GM19468 (cell line): ENCODE measurements at regions not wholly inside any gene's neighbourhood (a gene's known extent, or its start where the extent isn't known, plus 50 kb on each side); places are given as distances from the start of the nearest gene placed in this dataset.
"Not testable (repeated sequence)": the region's sequence is repeated elsewhere in the genome, so short reads cannot be mapped to it uniquely, and the experiment has no call there.

ENCODE experiments used
- ATAC-seq: cut with Tn5 transposase; IDR thresholded peaks from one replicate; pipeline ENCODE4 v1.9.1; 2021; ENCODE audit warnings: mild to moderate bottlenecking, moderate library complexity, moderate number of reproducible peaks; ENCODE audit not compliant: unreplicated experiment; ENCODE audit errors: extremely low read depth

DNA sequence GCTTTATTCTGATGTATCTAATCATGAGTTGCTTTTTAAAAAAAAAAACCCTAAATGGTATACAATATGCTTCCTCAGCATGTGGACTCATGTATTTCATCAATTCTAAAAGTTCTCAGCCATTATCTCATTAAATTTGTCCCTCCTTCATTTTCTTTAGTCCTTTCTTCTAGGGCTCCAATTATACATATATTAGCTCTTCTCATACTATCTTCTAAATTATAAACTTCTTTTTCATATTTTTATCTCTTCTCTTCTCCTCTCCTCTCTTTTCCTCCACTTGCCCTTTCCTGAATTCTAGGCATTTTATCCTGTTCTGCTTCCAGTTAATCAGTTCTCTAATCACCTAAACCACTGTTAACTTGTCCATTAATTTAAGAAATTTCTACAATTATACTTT lies 55.0 kb upstream of the IL33 start:
- no peak for ATAC-seq

DNA sequence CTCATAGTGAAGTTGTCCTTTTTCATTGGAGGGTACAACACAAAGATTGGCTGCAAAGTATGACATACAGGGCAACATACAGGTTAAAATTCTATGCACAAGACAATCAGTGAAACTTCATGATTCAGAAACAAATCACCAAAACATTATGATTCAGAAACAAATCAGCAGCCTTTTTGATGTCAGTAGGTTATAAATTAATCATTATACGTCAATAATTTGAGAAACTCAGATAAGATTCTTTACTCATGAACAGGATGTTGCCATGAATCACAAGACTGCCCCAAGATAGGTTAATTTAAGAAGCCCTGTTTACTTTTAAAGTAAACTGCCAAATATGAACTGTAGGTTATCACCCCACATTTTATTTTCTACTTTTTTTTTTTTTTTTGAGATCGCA lies 62.2 kb upstream of the IL33 start:
- no peak for ATAC-seq

DNA sequence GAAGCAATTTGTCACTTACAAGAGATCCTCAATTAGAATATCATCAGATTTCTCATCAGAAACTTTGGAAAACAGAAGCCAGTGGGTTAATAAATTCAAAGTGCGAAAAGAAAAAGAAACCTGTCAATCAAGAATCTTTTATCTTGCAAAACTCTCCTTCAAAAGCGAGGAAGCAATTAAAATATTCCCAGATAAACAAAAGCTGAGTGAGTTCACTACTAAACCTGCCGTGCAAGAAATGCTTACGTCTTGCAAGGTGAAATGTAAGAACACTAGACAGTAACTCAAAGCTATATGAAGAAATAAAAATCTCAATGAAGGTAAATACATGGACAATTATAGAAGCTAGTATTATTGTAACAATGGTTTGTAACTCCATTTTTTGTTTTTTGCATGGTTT lies 62.8 kb upstream of the IL33 start:
- ATAC-seq: no peak

DNA sequence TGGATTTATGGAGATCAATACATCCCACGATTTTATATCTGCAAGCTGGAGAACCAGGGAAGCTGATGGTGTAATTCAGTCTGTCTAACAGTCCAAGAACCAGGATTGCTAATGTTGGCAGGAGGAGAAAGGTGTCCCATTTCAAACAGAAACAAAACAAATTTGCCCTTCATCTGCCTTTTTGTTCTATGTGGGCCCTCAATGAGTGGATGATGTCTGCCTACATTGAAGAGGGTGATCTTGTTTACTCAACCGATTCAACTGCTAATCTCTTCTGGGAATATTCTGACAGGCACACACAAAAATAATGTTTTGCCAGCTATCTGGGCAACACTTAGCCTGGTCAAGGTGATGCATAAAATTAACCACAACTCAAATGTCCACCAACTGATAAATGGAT lies 65.1 kb upstream of the IL33 start:
- no peak for ATAC-seq

DNA sequence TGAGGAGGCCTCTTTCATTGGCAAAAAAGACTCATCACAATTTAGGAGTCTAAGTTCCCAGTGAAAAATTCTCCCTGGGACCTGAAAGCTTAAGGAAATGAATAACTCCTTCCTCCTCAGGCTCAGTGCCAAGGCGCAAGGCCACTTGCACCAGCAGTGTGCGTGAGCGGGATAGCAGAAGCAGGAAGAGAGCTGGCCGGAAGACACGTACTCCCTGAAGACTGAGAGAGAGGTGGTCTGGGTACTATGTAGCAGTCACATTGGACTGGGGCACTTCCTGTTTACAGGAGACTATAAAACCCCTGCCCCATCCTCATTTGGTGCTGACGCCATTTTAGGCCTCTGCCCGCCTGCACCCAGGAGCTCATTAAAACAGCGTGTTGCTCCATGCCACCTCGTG lies 66.3 kb upstream of the IL33 start:
- ATAC-seq: no peak

DNA sequence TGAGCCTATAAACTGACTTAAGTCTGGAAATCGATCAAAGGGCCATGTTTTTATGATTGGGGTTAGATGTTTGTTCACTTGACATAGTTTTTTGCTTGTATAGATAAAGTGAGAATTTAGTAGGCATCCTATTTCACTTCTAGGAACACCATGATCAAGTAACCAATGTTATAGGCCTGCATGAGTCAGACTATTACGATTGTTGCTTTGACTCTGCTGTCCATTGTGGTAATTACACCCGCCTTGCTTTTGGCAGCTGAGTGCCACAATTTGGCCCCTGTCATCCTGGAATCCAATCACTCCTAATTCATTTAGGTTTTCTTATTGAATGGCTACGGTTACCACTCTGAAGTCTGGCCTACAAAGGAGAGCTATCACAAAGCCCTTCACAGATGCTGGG lies 67.8 kb upstream of the IL33 start:
- ATAC-seq: no peak

DNA sequence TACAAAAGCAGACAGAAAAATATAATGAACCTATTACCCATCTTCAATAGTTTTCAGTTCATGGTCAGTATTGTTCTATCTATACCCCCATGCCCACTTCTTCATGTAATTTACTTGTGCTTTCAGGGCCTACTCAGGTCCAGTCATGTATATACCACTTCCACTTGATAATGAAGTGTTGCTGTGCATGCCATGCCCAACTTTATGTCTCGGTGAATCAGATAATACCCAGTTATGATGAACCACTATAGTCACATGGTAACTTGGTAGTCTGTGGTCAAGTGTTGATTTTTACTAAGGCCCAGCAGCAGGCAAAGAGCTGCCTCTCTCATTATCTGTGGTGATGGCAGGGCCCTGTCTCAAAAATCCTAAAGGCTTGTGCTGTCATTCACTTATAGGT lies 70.7 kb upstream of the IL33 start:
- ATAC-seq: no peak

DNA sequence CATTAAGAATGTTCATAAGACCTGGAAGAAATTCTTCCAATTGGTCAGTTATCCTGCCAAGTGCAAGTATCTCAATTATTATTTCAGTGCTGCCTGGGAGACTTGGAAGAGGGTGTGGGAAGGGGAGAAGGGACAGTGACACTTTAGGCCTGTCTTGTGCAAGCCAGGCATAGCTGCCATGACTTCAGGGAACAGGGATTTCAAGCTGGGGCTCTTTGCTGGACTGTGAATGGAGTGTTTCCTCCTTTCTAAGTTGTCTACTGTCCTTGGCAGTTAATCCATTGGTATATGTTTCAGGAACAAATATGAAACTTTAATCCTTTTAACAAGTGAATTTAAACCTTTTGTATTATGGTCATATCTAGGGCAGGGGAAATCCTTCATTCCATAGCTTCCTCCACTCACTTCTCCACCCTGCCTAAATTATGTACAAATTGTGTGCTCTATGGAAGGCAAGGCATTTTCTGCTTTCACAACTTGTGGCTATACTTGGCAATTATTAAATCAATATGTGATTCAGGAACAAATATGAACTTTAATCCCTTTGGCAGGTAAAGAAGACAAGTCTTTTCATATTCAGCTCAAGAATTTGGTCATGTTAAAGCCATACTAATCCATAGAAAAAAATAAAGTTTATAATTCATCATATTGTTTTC lies 72.7 kb upstream of the IL33 start:
- ATAC-seq: no peak

DNA sequence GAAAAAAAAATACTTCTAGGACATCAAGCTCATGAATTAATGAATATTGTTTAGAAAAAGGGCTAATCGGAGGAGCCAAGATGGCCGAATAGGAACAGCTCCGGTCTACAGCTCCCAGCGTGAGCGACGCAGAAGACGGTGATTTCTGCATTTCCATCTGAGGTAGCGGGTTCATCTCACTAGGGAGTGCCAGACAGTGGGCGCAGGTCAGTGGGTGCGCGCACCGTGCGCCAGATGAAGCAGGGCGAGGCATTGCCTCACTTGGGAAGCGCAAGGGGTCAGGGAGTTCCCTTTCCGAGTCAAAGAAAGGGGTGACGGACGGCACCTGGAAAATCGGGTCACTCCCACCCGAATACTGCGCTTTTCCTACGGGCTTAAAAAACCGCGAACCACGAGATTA lies 79.8 kb upstream of the IL33 start:
- not testable (repeated sequence) for ATAC-seq

DNA sequence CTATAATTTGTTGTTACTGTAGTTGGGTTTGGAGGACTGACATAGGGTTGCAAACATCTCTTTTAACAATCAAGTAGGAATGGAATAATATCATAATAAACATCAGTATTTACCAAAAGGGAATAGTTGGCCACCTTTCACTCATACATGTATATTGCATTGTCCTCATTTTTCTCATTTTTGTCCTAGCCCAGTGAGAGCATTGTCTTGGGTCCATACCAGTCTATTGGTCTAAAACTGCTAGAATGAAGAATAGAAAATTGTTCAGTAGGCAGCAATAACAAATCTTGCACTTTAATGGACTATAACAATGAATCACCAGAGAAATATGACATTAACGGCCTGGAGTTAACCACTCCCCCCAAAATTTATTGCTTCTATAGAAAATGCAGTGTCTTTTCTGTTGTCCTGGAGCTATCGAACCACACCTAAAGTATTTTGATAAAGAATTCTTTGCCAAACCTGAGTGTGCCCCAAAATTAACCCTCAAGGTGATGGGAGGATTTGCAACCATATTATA lies 80.9 kb upstream of the IL33 start:
- no peak for ATAC-seq

DNA sequence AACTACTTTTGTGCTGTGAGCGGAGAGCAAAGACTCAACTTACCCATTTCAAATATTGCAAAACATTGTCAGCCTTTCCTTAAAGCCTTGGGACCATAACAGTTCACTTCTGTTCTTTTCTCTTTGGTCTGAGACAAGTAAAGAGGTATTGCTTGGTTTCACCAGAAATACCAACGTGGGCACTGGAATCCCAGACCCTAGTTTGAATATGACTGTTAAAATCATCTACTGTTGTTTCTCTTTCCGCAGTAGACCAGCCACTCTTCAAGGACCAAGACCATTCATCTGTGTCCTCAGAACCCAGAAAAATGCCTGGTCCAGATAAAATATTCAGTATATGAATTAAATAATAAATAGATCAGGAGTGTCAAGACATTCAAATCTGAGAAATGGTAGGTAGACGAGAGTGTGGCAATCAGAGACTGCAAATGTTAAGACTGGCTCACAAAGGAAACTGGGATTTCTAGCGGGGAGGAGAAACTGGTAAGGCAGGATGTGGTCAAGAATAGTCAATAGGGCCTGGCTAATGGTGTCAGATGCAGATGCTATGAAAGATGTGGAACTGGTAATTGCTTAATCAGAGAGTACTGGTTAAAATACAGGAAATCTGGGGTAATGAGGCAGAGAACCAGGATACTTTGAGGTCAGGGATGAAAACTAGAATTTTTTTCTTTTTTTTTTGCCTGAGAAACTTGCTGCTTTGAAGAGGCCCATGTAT lies 82.1 kb upstream of the IL33 start:
- ATAC-seq: peak; percentile 65

DNA sequence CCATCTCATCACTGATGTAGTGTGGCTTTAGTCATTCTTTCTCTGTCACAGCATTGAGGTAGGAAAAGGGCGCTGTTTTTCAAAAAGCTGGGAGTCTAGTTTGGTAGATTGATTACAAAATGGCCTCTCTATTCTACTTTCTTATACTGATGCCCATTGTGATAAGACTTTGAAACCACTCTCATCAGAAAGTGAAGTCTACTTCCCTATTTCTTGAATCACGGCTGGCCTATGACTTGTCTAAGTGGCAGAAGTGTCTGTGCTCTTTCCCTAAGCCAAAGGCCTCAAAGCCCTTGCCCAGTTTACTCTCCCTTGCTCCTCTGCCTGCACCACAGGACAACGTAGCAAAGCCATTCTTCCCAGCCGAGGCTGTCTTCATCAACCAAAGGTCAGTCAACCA lies 83.0 kb upstream of the IL33 start:
- peak; percentile 36 for ATAC-seq

DNA sequence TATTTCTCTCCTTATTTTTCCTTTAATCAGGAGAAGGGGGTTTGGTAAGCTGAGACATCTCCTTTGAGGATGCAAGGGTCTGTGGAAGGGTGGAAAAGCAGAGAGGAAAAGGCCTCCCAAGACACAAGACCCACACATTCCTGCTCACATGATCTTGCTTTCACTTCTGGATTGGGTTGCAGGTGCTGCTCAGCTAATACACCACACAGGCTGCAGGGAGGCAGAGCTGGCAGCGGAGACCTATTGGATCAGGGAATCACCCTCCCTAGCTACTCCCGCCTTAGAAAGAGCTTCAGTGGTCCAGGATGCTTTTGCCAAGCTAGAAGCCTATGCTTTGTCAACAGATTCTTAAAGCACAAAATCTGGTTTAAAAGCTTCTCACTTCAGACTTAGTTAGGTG lies 87.6 kb upstream of the IL33 start:
- ATAC-seq: no peak

DNA sequence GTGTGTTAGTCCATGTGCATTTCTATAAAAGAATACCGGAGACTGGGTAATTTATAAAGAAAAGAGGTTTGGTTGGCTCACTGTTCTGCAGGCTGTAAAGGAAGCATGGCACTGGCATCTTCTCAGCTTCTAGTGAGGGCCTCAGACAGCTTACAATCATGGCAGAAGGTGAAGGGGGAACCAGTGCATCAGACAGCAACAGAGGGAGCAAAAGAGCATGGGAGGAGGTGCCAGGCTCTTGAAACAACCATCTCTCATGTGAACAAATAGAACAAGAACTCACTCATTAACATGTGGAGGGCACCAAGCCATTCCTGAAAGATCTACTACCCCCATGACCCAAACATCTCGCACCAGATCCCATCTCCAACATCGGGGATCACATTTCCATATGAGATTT lies 89.2 kb upstream of the IL33 start:
- ATAC-seq: no peak

DNA sequence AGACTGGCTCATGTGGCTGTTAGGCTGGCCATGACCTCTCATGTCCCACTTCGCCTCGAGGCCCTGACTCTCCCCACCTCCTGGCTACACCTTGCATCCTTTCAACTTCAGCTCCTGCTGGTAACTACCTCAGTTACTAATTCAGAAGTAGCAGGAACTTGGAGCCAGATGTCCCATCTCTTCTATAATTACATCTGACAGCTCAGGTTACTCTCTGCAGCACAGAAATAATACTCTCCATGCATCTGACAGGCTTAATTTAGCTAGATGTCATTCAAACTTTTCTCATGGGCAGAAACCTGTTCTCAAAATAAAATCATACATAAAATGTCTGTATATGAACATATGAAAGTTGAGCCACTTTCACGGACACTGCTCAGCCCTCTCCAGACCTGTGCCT lies 92.2 kb upstream of the IL33 start:
- no peak for ATAC-seq

DNA sequence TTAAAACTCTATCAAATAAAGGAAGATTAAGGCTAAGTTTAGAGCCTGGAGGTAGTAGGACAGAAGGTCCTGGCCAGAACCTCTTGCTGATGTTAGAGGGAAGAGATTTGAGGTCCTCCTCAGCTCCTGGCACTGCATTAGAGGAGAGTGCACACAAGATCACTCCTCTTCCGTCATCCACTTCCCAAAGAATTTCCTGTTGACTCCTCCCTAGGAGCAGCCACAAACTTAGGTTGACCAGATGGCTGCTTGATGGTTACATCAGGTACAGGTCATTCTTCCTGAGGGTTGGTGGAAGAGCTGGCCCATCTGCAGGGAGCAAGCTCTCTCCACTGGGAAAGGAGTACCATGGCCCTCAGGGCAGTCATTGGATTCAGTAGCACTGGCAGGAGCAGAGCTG lies 93.9 kb upstream of the IL33 start:
- ATAC-seq: no peak

DNA sequence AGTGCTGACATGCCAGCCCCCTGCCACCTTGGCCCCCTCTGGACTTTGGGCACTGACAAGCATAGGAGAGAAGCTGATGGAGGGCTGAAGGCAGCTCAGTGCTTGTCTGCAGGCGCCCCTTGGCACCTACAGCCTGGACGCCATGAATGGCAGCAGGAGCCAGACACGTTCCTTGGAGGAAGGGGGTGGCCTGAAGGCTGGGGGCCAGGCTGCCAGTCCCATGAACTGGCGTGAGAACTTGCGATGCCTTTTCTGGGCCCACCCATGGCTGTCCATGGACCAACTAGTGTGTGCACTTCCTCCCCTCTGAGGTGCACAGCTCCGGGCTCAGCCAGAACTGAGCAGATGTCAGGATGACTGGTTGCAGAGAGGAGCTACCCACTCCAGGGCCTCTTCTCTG lies 99.0 kb upstream of the RANBP6 start:
- no peak for ATAC-seq

DNA sequence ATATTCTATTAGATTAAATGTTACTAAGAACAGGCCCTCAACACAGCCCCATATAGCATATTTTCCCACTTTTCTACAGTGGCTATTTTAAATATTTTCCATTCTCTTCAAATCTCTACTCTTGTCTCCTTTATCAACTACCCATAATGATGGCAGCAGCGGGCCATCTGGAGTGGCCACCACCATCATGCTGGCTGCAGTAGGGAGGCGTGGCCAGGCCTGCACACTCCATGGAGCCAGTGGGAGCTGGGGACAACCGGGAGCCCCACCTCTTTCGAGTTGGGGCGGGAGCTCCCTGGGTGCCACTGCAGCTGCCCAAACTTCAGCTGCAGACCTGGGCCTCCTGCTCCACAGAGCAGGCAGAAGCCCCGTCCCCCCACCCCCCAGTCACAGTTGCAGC lies 98.4 kb upstream of the RANBP6 start:
- no peak for ATAC-seq

DNA sequence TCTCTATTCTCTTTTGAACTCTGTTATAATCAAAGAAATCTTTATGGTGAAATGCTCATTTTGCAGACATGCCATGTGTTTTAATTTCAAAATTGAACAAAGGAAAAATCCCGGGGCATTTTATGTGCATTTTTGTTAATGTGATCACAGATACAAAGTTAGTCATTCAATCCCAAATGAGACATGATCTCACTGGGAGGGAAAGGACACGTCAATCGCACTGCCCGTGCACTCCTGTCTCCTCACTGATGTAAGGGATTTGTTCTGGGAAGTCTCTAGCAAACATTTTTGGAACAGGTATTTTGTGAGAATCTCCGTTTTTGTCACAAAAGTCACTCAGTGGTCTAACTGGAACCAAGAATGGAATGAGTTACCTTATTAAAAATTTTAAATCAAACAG lies 97.9 kb upstream of the RANBP6 start:
- no peak for ATAC-seq

DNA sequence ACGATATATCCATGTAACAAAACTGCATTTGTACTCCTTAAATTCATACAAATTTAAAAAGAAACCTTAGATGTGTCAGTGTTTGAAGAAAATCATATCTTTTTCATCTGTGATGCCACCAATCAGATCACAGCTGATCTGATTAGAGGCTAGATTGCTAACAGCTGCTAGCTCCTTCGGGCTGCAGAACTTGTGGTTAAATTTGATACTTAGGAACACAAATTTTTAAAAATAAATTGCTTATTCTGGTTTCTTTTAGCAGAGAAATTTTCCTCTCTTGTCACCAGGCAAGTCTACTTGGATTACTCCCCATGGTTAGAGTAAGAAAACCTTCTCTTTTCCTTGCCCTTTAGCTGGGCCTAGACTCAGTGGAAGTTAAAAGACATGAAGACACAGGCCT lies 94.6 kb upstream of the RANBP6 start:
- no peak for ATAC-seq

DNA sequence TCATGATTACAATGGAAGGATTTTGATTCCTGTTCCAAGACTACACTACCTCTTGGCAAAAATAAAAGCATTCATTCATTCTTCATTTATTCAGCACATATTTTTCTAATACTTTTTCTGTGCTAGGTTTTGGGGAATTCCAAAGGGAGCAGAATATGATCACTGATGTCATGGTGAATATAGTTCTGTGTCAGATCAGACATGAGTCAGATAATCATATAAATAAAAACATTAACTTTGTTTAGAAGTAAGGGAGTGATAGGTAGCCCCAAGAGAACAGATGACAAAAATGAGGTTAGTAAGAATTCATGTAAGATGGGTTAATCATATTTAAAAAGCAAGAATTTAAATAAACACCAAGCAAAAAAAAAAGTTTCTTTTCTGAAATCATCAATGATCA lies 94.1 kb upstream of the RANBP6 start:
- no peak for ATAC-seq

DNA sequence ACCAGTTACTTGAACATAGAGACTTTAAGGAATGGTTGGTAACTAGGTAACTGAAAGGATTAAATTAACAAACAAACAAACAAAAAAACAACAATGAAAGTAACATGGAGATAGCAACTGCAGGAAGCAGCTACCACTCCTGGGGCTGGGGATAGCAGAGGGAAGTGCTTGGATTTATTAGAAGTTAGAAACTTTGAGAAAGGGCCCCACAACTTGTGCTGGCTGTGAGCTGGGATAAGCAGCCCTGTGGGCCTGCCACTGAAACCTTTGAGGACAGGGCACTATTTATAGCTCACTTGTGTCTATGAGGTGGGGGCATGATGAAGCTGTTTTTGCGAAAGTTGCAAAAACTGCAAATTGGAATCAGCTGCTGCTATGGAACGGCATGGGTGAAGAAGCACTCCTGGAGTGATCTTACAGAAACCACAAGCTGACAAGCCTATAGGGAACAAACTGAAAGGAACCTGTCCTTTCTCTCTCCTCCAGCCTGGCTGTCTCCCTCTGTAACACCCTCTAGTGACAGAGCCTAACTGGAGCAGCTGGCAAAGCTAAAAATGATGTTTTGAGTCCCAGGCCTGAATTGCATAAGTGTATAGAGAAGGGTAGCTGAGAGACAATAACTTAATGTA lies 91.4 kb upstream of the RANBP6 start:
- ATAC-seq: peak; percentile 48
